K562 (cell line): ENCODE measurements at regions not wholly inside any gene's neighbourhood (a gene's known extent, or its start where the extent isn't known, plus 50 kb on each side); places are given as distances from the start of the nearest gene placed in this dataset.

ENCODE experiments used
- NUFIP1 ChIP-seq: fragments of 450-650 bp; IDR thresholded peaks from 2 replicates; pipeline ENCODE4 v1.6.1; 2018; ENCODE audit not compliant: partially characterized antibody
- PBX2 ChIP-seq, 2 experiments: IDR thresholded peaks in 1 of 2; conservative IDR thresholded peaks in 1 of 2; 2 replicates each; pipeline ENCODE4 v1.6.1; 2016; ENCODE audit warnings: low read depth in 2 of 2, mild to moderate bottlenecking in 1 of 2, missing compliant biosample characterization in 1 of 2, missing genetic modification characterization in 1 of 2, moderate library complexity in 1 of 2
- RBM39 ChIP-seq: fragments of 200-400 bp; formaldehyde crosslinking; optimal IDR thresholded peaks from 2 replicates; pipeline ENCODE3; 2018; ENCODE audit warnings: low read depth, low read length
- TAF15 ChIP-seq: fragments of 200-400 bp; formaldehyde crosslinking; IDR thresholded peaks from 2 replicates; pipeline ENCODE4 v1.6.1; 2017; ENCODE audit warnings: mild to moderate bottlenecking, low read depth, low read length, moderate library complexity
- ZNF655 ChIP-seq: fragments of 250-450 bp; sonication (Bioruptor Pico); IDR thresholded peaks from 2 replicates; pipeline ENCODE4 v1.5.0; 2021
- TF ChIP-seq, protein P1 (sequence below), 2 experiments: fragments of 150-350 bp in 1 of 2; IDR thresholded peaks; 2 replicates each; pipeline ENCODE4 v1.6.1; 2012 to 2016; ENCODE audit warnings: low read depth in 2 of 2, low read length in 2 of 2, mild to moderate bottlenecking in 1 of 2, moderate library complexity in 1 of 2
- TF ChIP-seq, protein P2 (sequence below), 2 experiments: fragments of 450-650 bp in 1 of 2; sonication (generic) in 1 of 2; formaldehyde crosslinking in 1 of 2; IDR thresholded peaks in 1 of 2; conservative IDR thresholded peaks in 1 of 2; 2 replicates each; pipeline versions ENCODE4 v1.6.1 to v1.8.1; 2016 to 2023; ENCODE audit warnings: mild to moderate bottlenecking in 2 of 2, moderate library complexity in 2 of 2, inconsistent platforms in 1 of 2, missing genetic modification reagents in 1 of 2

DNA sequence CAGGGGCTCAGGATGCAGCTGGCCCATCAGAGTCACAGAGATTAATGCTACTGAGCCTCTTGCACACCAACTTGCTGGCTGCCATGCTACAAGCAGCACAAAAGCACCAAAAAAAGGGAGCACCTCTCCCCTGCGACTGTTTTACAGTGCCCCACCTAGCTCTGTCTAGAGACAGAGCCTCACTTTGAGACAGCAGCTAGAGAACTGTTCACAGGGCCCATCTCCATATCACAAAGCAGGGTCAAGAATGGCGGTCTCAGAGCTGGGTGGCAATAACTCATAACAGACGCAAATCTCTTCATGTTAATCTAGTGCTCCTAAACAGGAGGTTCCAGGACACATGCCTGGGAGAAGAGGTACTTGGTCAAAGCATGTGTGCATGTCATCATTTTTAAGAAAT lies 953.0 kb downstream of the DCDC2C start (continued):
- TF ChIP-seq, protein P1, sequence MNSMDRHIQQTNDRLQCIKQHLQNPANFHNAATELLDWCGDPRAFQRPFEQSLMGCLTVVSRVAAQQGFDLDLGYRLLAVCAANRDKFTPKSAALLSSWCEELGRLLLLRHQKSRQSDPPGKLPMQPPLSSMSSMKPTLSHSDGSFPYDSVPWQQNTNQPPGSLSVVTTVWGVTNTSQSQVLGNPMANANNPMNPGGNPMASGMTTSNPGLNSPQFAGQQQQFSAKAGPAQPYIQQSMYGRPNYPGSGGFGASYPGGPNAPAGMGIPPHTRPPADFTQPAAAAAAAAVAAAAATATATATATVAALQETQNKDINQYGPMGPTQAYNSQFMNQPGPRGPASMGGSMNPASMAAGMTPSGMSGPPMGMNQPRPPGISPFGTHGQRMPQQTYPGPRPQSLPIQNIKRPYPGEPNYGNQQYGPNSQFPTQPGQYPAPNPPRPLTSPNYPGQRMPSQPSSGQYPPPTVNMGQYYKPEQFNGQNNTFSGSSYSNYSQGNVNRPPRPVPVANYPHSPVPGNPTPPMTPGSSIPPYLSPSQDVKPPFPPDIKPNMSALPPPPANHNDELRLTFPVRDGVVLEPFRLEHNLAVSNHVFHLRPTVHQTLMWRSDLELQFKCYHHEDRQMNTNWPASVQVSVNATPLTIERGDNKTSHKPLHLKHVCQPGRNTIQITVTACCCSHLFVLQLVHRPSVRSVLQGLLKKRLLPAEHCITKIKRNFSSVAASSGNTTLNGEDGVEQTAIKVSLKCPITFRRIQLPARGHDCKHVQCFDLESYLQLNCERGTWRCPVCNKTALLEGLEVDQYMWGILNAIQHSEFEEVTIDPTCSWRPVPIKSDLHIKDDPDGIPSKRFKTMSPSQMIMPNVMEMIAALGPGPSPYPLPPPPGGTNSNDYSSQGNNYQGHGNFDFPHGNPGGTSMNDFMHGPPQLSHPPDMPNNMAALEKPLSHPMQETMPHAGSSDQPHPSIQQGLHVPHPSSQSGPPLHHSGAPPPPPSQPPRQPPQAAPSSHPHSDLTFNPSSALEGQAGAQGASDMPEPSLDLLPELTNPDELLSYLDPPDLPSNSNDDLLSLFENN (IDR thresholded peaks at IDR 0.05; ENCODE audit: low read depth in 2 of 2, low read length in 2 of 2): no peak
- TF ChIP-seq ZNF655 (no peak), TAF15 (no peak), NUFIP1 (no peak), PBX2 (CRISPR knock-in tag; IDR thresholded peaks at IDR 0.05; ENCODE audit: low read depth) (no peak), PBX2 (tag; conservative IDR thresholded peaks at IDR 0.05; ENCODE audit: low read depth) (no peak), RBM39 (no peak)
- TF ChIP-seq, protein P2, sequence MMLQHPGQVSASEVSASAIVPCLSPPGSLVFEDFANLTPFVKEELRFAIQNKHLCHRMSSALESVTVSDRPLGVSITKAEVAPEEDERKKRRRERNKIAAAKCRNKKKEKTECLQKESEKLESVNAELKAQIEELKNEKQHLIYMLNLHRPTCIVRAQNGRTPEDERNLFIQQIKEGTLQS (IDR thresholded peaks at IDR 0.05): no peak
- TF ChIP-seq, protein P2 (CRISPR knock-in tag; conservative IDR thresholded peaks at IDR 0.05): no peak
- TF ChIP-seq, all 486 proteins: peak for 0
